CD8-positive, alpha-beta memory T cell (primary cell): ENCODE measurements at regions not wholly inside any gene's neighbourhood (a gene's known extent, or its start where the extent isn't known, plus 50 kb on each side); places are given as distances from the start of the nearest gene placed in this dataset.

ENCODE experiments used
- CTCF ChIA-PET: fragments of 350-600 bp; sonication (Branson Sonifier 250); formaldehyde crosslinking; loops from one replicate; lab custom pipeline; 2021; ENCODE audit warnings: antibody characterized with exemption; lab: Charles Lee
- POLR2A ChIA-PET: fragments of 350-600 bp; sonication (Branson Sonifier 250); formaldehyde crosslinking; loops from one replicate; lab custom pipeline; 2021; ENCODE audit warnings: antibody characterized with exemption; lab: Charles Lee
- DNase-seq, 5 donors: peaks; one replicate each; pipeline versions ENCODE4 v3.0.0 to v3.0.0-alpha.2; 2020 to 2022; ENCODE audit warnings: mixed read lengths in 1 of 5
- H3K27ac ChIP-seq: one replicate; pipeline ENCODE4 v1.7.0; 2013; ENCODE audit warnings: low read depth, mild to moderate bottlenecking, low read length, moderate library complexity
- H3K27me3 ChIP-seq: 2 replicates; pipeline ENCODE4 v1.7.0; 2013; ENCODE audit warnings: low read length, mild to moderate bottlenecking; ENCODE audit not compliant: insufficient read depth, poor library complexity, severe bottlenecking
- H3K36me3 ChIP-seq: 2 replicates; pipeline ENCODE4 v1.7.0; 2013; ENCODE audit warnings: mild to moderate bottlenecking, low read length, moderate library complexity; ENCODE audit not compliant: insufficient read depth
- H3K4me1 ChIP-seq: 2 replicates; pipeline ENCODE4 v1.7.0; 2013; ENCODE audit warnings: mild to moderate bottlenecking, low read length, moderate library complexity; ENCODE audit not compliant: insufficient read depth
- H3K4me3 ChIP-seq: 2 replicates; pipeline ENCODE4 v1.7.0; 2013; ENCODE audit warnings: mild to moderate bottlenecking, low read length
- H3K9me3 ChIP-seq: 2 replicates; pipeline ENCODE4 v1.7.0; 2013; ENCODE audit warnings: mild to moderate bottlenecking, low read length
- H3K27ac Mint-ChIP-seq, 8 donors: one replicate each; pipeline ENCODE4 v1.8.0; 2020 to 2021; ENCODE audit warnings: mixed read lengths in 8 of 8, mild to moderate bottlenecking in 6 of 8, inconsistent platforms in 3 of 8, moderate library complexity in 3 of 8
- H3K27me3 Mint-ChIP-seq, 2 donors: one replicate each; pipeline ENCODE4 v1.8.0; 2020 to 2021; ENCODE audit warnings: mixed read lengths in 2 of 2, mild to moderate bottlenecking in 1 of 2, moderate library complexity in 1 of 2
- H3K36me3 Mint-ChIP-seq, 3 donors: one replicate each; pipeline ENCODE4 v1.8.0; 2020 to 2021; ENCODE audit warnings: mixed read lengths in 3 of 3, inconsistent platforms in 1 of 3, mild to moderate bottlenecking in 1 of 3
- H3K4me1 Mint-ChIP-seq, 3 donors: one replicate each; pipeline ENCODE4 v1.8.0; 2020 to 2021; ENCODE audit warnings: mixed read lengths in 3 of 3, inconsistent platforms in 1 of 3, mild to moderate bottlenecking in 1 of 3
- H3K4me3 Mint-ChIP-seq, 7 donors: one replicate each; pipeline ENCODE4 v1.8.0; 2020 to 2021; ENCODE audit warnings: mixed read lengths in 7 of 7, mild to moderate bottlenecking in 6 of 7, moderate library complexity in 4 of 7, inconsistent platforms in 2 of 7
- H3K9me3 Mint-ChIP-seq, 5 donors: one replicate each; pipeline ENCODE4 v1.8.0; 2020 to 2022; ENCODE audit warnings: mixed read lengths in 5 of 5, mild to moderate bottlenecking in 3 of 5, moderate library complexity in 2 of 5, inconsistent platforms in 1 of 5

GRCh38 chr4:163748449-163748848 is 254.0 kb downstream of the TMA16 start:
- no peak overlapping the region for H3K4me3 Mint-ChIP-seq
- peaks cover 0 to 2% (median 0%) of the 10 kb centered on the region in 5 donors for H3K9me3 Mint-ChIP-seq
- POLR2A ChIA-PET: no interaction called here
- CTCF ChIA-PET: interaction anchor here (0.7 to 1.4 kb wide), 2 partner anchors 9 to 984 kb away, joined by 3 read pairs; no protein-coding TSS in a partner anchor
- Histone ChIP-seq H3K4me1 (no peaks in the 10 kb centered on the region), H3K27me3 (no peaks in the 10 kb centered on the region), H3K9me3 (no peaks in the 10 kb centered on the region), H3K36me3 (no peaks in the 10 kb centered on the region), H3K27ac (no peak overlapping the region), H3K4me3 (no peak overlapping the region)
- no peaks in the 10 kb centered on the region for H3K4me1 Mint-ChIP-seq
- no peak overlapping the region for H3K27ac Mint-ChIP-seq
- DNase-seq: no peak
- peaks cover 3% of the 10 kb centered on the region in 2 donors for H3K27me3 Mint-ChIP-seq
- H3K36me3 Mint-ChIP-seq: no peaks in the 10 kb centered on the region

GRCh38 chr4:163755013-163755412 is 260.5 kb downstream of the TMA16 start:
- ChIA-PET CTCF (interaction anchor here (1.0 to 1.7 kb wide), 2 partner anchors 9 to 200 kb away, joined by 3 to 4 read pairs; no protein-coding TSS in a partner anchor), POLR2A (no interaction called here)
- Histone ChIP-seq H3K9me3 (no peaks in the 10 kb centered on the region), H3K36me3 (no peaks in the 10 kb centered on the region), H3K4me1 (no peaks in the 10 kb centered on the region), H3K4me3 (no peak overlapping the region), H3K27ac (no peak overlapping the region), H3K27me3 (no peaks in the 10 kb centered on the region)
- H3K36me3 Mint-ChIP-seq: no peaks in the 10 kb centered on the region
- peak in 1 of 5 donors; percentile 12 for DNase-seq
- no peaks in the 10 kb centered on the region for H3K27me3 Mint-ChIP-seq
- H3K9me3 Mint-ChIP-seq: peaks cover 0 to under 1% (median 0%) of the 10 kb centered on the region in 5 donors
- no peak overlapping the region for H3K4me3 Mint-ChIP-seq
- H3K27ac Mint-ChIP-seq: no peak overlapping the region
- peaks cover 0 to 5% (median 1%) of the 10 kb centered on the region in 3 donors for H3K4me1 Mint-ChIP-seq

GRCh38 chr4:163757219-163757618 is 262.7 kb downstream of the TMA16 start:
- no peak overlapping the region for H3K4me3 ChIP-seq
- H3K27ac ChIP-seq: no peak overlapping the region
- H3K4me1 ChIP-seq: no peaks in the 10 kb centered on the region
- H3K9me3 ChIP-seq: no peaks in the 10 kb centered on the region
- Mint-ChIP-seq H3K4me1 (peaks cover 0 to 5% (median 1%) of the 10 kb centered on the region in 3 donors), H3K9me3 (peaks cover 0 to 2% (median 0%) of the 10 kb centered on the region in 5 donors), H3K27me3 (no peaks in the 10 kb centered on the region), H3K4me3 (no peak overlapping the region), H3K36me3 (no peaks in the 10 kb centered on the region), H3K27ac (no peak overlapping the region)
- no peak for DNase-seq
- H3K27me3 ChIP-seq: no peaks in the 10 kb centered on the region
- CTCF ChIA-PET: interaction anchor here (0.9 kb wide), 1 partner anchor 9 kb away, joined by 3 read pairs; no protein-coding TSS in a partner anchor
- no peaks in the 10 kb centered on the region for H3K36me3 ChIP-seq
- POLR2A ChIA-PET: no interaction called here

GRCh38 chr4:163758032-163758431 is 263.5 kb downstream of the TMA16 start:
- Histone ChIP-seq H3K9me3 (no peaks in the 10 kb centered on the region), H3K27ac (no peak overlapping the region), H3K4me3 (no peak overlapping the region), H3K4me1 (no peaks in the 10 kb centered on the region), H3K27me3 (no peaks in the 10 kb centered on the region), H3K36me3 (no peaks in the 10 kb centered on the region)
- H3K9me3 Mint-ChIP-seq: peaks cover 0 to 2% (median 0%) of the 10 kb centered on the region in 5 donors
- H3K27me3 Mint-ChIP-seq: no peaks in the 10 kb centered on the region
- H3K27ac Mint-ChIP-seq: no peak overlapping the region
- H3K4me3 Mint-ChIP-seq: no peak overlapping the region
- H3K4me1 Mint-ChIP-seq: peaks cover 0 to 5% (median 1%) of the 10 kb centered on the region in 3 donors
- no peak for DNase-seq
- CTCF ChIA-PET: no interaction called here
- no peaks in the 10 kb centered on the region for H3K36me3 Mint-ChIP-seq
- POLR2A ChIA-PET: no interaction called here

GRCh38 chr4:163762741-163763140 is 268.3 kb downstream of the TMA16 start:
- Mint-ChIP-seq H3K4me3 (no peak overlapping the region), H3K9me3 (peaks cover 0 to 2% (median 0%) of the 10 kb centered on the region in 5 donors), H3K27ac (no peak overlapping the region), H3K27me3 (no peaks in the 10 kb centered on the region), H3K4me1 (no peaks in the 10 kb centered on the region), H3K36me3 (no peaks in the 10 kb centered on the region)
- CTCF ChIA-PET: no interaction called here
- H3K27me3 ChIP-seq: no peaks in the 10 kb centered on the region
- H3K4me1 ChIP-seq: no peaks in the 10 kb centered on the region
- no peak for DNase-seq
- POLR2A ChIA-PET: interaction anchor here (0.6 kb wide), 1 partner anchor 85 kb away, joined by 7 read pairs; no protein-coding TSS in a partner anchor
- H3K36me3 ChIP-seq: no peaks in the 10 kb centered on the region
- no peaks in the 10 kb centered on the region for H3K9me3 ChIP-seq
- no peak overlapping the region for H3K27ac ChIP-seq
- H3K4me3 ChIP-seq: no peak overlapping the region

GRCh38 chr4:163764569-163764968 is 270.1 kb downstream of the TMA16 start:
- Histone ChIP-seq H3K27me3 (no peaks in the 10 kb centered on the region), H3K36me3 (no peaks in the 10 kb centered on the region), H3K4me1 (no peaks in the 10 kb centered on the region), H3K9me3 (no peaks in the 10 kb centered on the region), H3K27ac (no peak overlapping the region), H3K4me3 (no peak overlapping the region)
- Mint-ChIP-seq H3K4me3 (no peak overlapping the region), H3K27ac (no peak overlapping the region), H3K27me3 (no peaks in the 10 kb centered on the region), H3K9me3 (peaks cover 0 to 2% (median 0%) of the 10 kb centered on the region in 5 donors), H3K4me1 (no peaks in the 10 kb centered on the region), H3K36me3 (no peaks in the 10 kb centered on the region)
- ChIA-PET POLR2A (no interaction called here), CTCF (no interaction called here)
- no peak for DNase-seq

GRCh38 chr4:163768014-163768413 is 273.5 kb downstream of the TMA16 start:
- ChIA-PET POLR2A (no interaction called here), CTCF (no interaction called here)
- H3K4me1 Mint-ChIP-seq: no peaks in the 10 kb centered on the region
- Histone ChIP-seq H3K4me3 (no peak overlapping the region), H3K27me3 (no peaks in the 10 kb centered on the region), H3K9me3 (no peaks in the 10 kb centered on the region), H3K4me1 (no peaks in the 10 kb centered on the region), H3K36me3 (no peaks in the 10 kb centered on the region), H3K27ac (no peak overlapping the region)
- no peaks in the 10 kb centered on the region for H3K27me3 Mint-ChIP-seq
- no peak overlapping the region for H3K27ac Mint-ChIP-seq
- H3K4me3 Mint-ChIP-seq: no peak overlapping the region
- no peak for DNase-seq
- H3K9me3 Mint-ChIP-seq: no peaks in the 10 kb centered on the region
- no peaks in the 10 kb centered on the region for H3K36me3 Mint-ChIP-seq

- H3K4me1 ChIP-seq: no peaks in the 10 kb centered on the region
- Mint-ChIP-seq H3K27me3 (no peaks in the 10 kb centered on the region), H3K9me3 (no peaks in the 10 kb centered on the region), H3K27ac (no peak overlapping the region), H3K36me3 (no peaks in the 10 kb centered on the region), H3K4me1 (no peaks in the 10 kb centered on the region), H3K4me3 (no peak overlapping the region)
- no peak overlapping the region for H3K4me3 ChIP-seq
- POLR2A ChIA-PET: no interaction called here
- no peak overlapping the region for H3K27ac ChIP-seq
- no peak for DNase-seq
- H3K9me3 ChIP-seq: no peaks in the 10 kb centered on the region
- CTCF ChIA-PET: no interaction called here
- H3K27me3 ChIP-seq: no peaks in the 10 kb centered on the region
- H3K36me3 ChIP-seq: no peaks in the 10 kb centered on the region
Observed at GRCh38 chr4:163772238-163772637, 277.7 kb downstream of the TMA16 start.
